ENCODE measurements at regions not wholly inside any gene's neighbourhood (a gene's known extent, or its start where the extent isn't known, plus 50 kb on each side); places are given as distances from the start of the nearest gene placed in this dataset.

DNA sequence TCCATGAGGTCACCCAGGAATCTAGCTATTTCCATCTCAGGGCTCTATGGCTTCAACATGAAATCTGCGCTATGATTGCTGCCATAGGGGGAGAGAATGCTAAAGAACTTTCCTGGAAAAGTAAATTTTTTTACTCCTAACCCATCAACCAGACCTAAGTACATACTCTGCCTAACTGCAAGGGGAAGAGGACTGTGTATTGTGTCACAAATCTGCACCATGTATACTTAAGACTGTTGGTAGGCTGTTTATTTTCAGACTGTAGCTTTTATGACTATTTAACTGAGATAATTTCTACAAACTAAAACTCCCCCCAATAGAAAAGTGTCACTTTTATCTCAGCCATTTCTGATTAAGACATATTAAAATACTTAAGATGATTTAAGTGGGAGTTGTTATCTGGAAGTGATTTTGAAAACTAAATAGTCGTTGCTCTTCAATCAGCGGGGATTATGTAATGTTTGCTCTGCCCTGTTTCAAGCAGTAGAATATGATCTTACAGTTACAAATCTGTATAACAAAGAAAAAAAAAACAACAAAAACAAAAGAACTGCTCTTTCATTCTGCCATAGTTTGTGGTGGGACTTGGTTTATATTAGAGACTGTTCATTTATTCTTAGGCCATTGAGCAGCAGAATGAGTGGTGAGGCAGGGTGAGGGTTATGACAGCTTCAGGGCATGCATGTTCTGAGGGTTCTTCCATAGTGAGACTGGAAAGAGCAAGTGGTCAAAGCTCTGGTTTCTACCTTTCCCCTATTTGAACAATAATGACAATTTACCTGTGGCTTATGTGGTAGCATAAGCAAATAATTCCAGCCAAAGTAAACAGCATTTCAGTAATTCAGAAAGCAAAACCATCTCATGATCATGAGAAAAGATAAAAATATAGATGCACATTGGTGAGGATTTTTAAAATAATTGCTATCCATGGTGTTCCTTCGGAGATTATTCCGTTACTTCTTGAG, 126.3 kb upstream of the CEP162 start:
- no peaks in the 10 kb centered on the region for H3K36me3 ChIP-seq (ENCODE audit: control insufficient read depth, insufficient read depth, low read length)
- FAIRE-seq (no peak), DNase-seq (ENCODE audit: low read depth) (no peak)
- no peaks in the 10 kb centered on the region for H3K27me3 ChIP-seq (ENCODE audit: control insufficient read depth, insufficient read depth, low read length)
- TF ChIP-seq, protein P1, sequence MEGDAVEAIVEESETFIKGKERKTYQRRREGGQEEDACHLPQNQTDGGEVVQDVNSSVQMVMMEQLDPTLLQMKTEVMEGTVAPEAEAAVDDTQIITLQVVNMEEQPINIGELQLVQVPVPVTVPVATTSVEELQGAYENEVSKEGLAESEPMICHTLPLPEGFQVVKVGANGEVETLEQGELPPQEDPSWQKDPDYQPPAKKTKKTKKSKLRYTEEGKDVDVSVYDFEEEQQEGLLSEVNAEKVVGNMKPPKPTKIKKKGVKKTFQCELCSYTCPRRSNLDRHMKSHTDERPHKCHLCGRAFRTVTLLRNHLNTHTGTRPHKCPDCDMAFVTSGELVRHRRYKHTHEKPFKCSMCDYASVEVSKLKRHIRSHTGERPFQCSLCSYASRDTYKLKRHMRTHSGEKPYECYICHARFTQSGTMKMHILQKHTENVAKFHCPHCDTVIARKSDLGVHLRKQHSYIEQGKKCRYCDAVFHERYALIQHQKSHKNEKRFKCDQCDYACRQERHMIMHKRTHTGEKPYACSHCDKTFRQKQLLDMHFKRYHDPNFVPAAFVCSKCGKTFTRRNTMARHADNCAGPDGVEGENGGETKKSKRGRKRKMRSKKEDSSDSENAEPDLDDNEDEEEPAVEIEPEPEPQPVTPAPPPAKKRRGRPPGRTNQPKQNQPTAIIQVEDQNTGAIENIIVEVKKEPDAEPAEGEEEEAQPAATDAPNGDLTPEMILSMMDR (IDR thresholded peaks at IDR 0.05; ENCODE audit: insufficient read depth, low read length, severe bottlenecking): no peak
- H3K4me3 ChIP-seq (ENCODE audit: low read depth, low read length): no peak overlapping the region

DNA sequence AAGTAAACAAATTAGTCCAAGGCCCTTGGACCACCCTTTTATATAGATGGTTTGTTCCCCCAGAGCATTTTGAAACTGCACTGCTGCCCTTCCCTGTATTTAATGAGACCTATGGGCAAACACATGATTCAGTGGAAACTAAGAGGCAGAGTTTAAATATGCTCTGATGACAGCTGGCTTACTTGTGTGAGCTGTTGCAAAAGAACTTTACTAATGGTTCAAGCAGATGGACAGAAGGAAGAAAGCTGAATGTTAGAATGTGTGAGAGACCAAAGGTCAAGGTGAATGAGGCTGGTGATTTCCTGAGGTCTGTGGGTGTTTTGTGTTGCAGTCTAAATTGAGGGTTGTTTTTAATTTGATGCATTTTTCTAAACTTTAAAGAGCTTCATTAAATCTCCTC, 123.0 kb upstream of the CEP162 start:
- TF ChIP-seq, protein P1 (IDR thresholded peaks at IDR 0.05; ENCODE audit: insufficient read depth, low read length, severe bottlenecking): no peak
- Histone ChIP-seq H3K36me3 (ENCODE audit: control insufficient read depth, insufficient read depth, low read length) (no peaks in the 10 kb centered on the region), H3K27me3 (ENCODE audit: control insufficient read depth, insufficient read depth, low read length) (no peaks in the 10 kb centered on the region), H3K4me3 (ENCODE audit: low read depth, low read length) (no peak overlapping the region)
- DNase-seq (ENCODE audit: low read depth): no peak
- FAIRE-seq: no peak

DNA sequence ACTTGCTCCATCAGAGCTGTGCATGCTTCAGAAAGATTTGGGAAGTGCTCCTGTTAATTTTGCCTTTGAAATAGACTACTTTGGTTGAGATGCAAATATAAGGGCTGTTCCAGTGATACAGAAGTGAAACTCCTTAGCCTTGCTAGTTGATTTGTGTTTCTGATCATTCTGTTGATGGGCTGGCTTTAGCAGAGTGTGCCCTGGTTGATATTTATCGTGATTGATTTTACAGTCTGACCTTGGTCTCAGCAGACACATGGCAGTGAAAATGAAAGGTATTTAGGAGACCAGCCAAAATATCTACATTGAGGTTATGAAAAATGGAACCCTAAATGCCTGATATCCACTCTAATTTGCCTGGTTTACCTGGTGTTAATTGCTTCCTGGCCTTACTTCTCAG, 122.1 kb upstream of the CEP162 start:
- TF ChIP-seq, protein P1 (IDR thresholded peaks at IDR 0.05; ENCODE audit: insufficient read depth, low read length, severe bottlenecking): no peak
- Histone ChIP-seq H3K4me3 (ENCODE audit: low read depth, low read length) (no peak overlapping the region), H3K27me3 (ENCODE audit: control insufficient read depth, insufficient read depth, low read length) (no peaks in the 10 kb centered on the region), H3K36me3 (ENCODE audit: control insufficient read depth, insufficient read depth, low read length) (no peaks in the 10 kb centered on the region)
- FAIRE-seq: no peak
- DNase-seq (ENCODE audit: low read depth): no peak

DNA sequence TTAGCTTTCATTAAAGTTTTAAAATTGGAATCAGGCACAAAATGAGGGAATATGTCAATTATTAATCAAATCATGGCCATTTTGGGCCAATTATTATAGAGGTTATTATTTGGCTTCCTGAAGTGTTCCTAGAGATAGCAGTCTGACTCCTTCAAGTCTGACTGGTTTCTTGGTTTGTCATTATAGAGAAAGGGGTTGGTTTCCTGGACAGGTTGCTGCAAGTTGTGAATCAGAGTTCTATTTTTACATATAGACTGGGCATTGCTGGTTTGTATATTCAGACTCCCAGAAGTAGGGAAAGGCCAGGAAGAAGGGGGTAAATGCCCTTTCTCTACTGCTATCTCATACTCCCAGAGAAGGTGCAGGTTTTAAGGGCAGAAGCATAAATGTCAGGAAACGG, 121.4 kb upstream of the CEP162 start:
- peak; percentile 59 for DNase-seq (ENCODE audit: low read depth)
- H3K36me3 ChIP-seq (ENCODE audit: control insufficient read depth, insufficient read depth, low read length): no peaks in the 10 kb centered on the region
- TF ChIP-seq, protein P1 (IDR thresholded peaks at IDR 0.05; ENCODE audit: insufficient read depth, low read length, severe bottlenecking): no peak
- H3K4me3 ChIP-seq (ENCODE audit: low read depth, low read length): no peak overlapping the region
- FAIRE-seq: no peak
- no peaks in the 10 kb centered on the region for H3K27me3 ChIP-seq (ENCODE audit: control insufficient read depth, insufficient read depth, low read length)

DNA sequence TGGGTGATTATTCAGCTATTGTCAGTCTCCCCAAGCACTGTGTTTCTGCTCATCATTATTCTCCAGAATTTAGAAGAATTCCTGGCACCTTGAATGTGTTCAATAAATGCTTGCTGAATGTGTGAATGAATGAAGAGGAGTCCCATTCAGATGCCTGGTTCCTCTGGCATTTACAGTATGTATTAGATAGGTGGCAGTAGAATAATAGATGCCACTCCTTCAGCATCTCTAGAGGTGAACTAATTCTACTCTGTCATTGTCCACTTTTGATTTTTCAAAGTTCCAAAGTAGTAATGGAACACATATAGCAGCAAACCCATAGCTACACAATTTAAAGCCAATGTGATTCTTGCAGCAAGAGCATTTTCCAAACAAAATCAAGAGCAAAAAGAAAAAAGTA, 118.9 kb upstream of the CEP162 start:
- H3K4me3 ChIP-seq (ENCODE audit: low read depth, low read length): no peak overlapping the region
- H3K27me3 ChIP-seq (ENCODE audit: control insufficient read depth, insufficient read depth, low read length): no peaks in the 10 kb centered on the region
- H3K36me3 ChIP-seq (ENCODE audit: control insufficient read depth, insufficient read depth, low read length): no peaks in the 10 kb centered on the region
- no peak for FAIRE-seq
- DNase-seq (ENCODE audit: low read depth): peak; percentile 16
- TF ChIP-seq, protein P1 (IDR thresholded peaks at IDR 0.05; ENCODE audit: insufficient read depth, low read length, severe bottlenecking): peak; percentile 24

Data from bronchial epithelial cell (primary cell).